Bronchial epithelial cell (primary cell): ENCODE measurements at regions not wholly inside any gene's neighbourhood (a gene's known extent, or its start where the extent isn't known, plus 50 kb on each side); places are given as distances from the start of the nearest gene placed in this dataset.
"Not testable (repeated sequence)": the region's sequence is repeated elsewhere in the genome, so short reads cannot be mapped to it uniquely, and the experiment has no call there.

Experiments
- DNase-seq: peaks from one replicate; pipeline ENCODE4 v3.0.0-alpha.2; 2010; ENCODE audit warnings: low read depth
- FAIRE-seq: peaks from 2 replicates; lab custom pipeline; 2011; peaks lifted over from hg19 to GRCh38; lab: Jason Lieb, UNC
- H3K27me3 ChIP-seq: 2 replicates; pipeline ENCODE4 v1.5.1; 2011; ENCODE audit warnings: low read length; ENCODE audit not compliant: control insufficient read depth, insufficient read depth
- H3K36me3 ChIP-seq: 2 replicates; pipeline ENCODE4 v1.5.1; 2011; ENCODE audit warnings: low read length; ENCODE audit not compliant: control insufficient read depth, insufficient read depth
- H3K4me3 ChIP-seq: 2 replicates; pipeline ENCODE4 v1.5.1; 2011; ENCODE audit warnings: mild to moderate bottlenecking, low read depth, low read length, control low read depth
- TF ChIP-seq, protein P1 (sequence below): IDR thresholded peaks from 2 replicates; pipeline ENCODE4 v1.5.1; 2011; ENCODE audit warnings: mild to moderate bottlenecking, moderate library complexity, low read length, control low read depth, inconsistent platforms; ENCODE audit not compliant: insufficient read depth, severe bottlenecking

DNA sequence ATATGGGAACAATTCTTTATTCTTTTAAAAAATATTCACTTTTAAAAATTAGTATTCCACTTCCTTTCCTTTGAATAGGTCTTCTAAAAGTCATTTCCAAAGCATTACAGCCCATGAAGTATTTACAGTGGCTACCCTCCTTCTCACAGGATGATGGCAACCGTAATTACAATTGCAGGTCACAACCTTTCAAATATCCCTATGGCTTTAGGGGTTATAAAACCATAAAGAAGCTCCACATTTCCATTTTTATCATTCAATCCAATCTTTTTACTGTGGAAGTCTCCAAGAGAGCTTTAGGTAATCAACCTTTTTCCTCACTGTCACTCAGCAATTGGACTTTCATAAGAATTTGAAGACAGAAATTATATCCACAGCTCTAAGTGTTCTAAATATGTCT lies 488.9 kb upstream of the CA10 start:
- no peaks in the 10 kb centered on the region for H3K36me3 ChIP-seq
- FAIRE-seq: no peak
- TF ChIP-seq, protein P1, sequence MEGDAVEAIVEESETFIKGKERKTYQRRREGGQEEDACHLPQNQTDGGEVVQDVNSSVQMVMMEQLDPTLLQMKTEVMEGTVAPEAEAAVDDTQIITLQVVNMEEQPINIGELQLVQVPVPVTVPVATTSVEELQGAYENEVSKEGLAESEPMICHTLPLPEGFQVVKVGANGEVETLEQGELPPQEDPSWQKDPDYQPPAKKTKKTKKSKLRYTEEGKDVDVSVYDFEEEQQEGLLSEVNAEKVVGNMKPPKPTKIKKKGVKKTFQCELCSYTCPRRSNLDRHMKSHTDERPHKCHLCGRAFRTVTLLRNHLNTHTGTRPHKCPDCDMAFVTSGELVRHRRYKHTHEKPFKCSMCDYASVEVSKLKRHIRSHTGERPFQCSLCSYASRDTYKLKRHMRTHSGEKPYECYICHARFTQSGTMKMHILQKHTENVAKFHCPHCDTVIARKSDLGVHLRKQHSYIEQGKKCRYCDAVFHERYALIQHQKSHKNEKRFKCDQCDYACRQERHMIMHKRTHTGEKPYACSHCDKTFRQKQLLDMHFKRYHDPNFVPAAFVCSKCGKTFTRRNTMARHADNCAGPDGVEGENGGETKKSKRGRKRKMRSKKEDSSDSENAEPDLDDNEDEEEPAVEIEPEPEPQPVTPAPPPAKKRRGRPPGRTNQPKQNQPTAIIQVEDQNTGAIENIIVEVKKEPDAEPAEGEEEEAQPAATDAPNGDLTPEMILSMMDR: no peak

DNA sequence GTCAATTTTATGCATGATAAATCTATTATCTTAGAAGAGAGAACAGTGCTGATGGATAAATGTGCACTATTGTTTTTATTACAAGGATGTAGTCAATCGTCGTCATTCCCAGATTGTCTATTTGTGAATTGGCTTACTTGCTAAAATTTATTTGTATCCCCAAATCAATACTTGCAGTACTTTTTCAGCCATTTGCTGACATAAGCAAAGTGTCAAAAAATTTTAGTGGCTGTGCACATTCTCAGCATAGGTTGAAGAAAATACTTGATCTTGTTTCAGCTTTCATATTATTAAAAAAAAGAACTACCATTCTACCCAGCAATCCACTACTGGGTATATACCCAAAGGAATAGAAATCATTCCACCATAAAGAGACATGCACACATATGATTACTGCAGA lies 477.9 kb upstream of the CA10 start:
- H3K36me3 ChIP-seq: no peaks in the 10 kb centered on the region
- TF ChIP-seq, protein P1: no peak
- H3K27me3 ChIP-seq: no peaks in the 10 kb centered on the region
- FAIRE-seq (no peak), DNase-seq (no peak)
- no peak overlapping the region for H3K4me3 ChIP-seq

More for the DNA sequence above, 488.9 kb upstream of the CA10 start:
- DNase-seq: no peak
- no peaks in the 10 kb centered on the region for H3K27me3 ChIP-seq
- no peak overlapping the region for H3K4me3 ChIP-seq

DNA sequence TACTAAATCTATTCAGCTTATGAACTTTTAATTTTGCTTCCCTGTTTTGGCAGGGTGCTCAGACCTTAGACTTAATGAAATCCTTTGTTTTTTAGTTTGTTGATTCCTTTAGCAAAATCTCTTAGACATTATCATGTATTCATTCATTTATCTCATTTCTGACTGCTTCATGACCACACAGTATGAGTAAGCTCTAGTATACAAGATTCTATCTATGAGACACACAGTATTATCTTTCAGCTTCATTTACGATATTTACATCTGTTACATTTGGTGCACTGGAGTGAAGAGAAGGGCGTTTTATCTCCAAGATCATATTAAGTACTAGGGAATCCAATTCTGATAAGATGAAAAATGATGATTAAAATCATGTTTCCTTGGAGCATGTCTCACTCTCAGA lies 448.1 kb upstream of the CA10 start:
- DNase-seq: no peak
- TF ChIP-seq, protein P1: no peak
- no peaks in the 10 kb centered on the region for H3K36me3 ChIP-seq
- no peaks in the 10 kb centered on the region for H3K27me3 ChIP-seq
- FAIRE-seq: no peak
- no peak overlapping the region for H3K4me3 ChIP-seq

DNA sequence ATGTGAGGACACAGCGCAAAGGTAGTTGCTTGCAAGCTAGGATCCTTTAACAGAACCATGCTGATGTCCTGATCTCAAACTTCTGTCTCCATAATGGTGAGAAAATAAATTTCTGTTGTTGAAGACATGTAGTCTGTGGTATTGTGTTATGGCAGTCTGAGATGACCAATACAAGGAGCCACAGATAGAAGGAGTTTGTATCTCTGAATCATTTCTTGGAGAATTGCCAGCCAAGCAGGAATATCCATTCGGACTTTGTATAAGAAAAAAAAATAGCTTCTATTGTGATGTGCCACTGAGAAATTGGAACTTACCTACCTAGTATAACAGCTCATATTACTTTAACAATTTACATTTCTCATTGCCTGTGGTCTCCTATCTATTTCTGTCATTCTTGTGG lies 447.6 kb upstream of the CA10 start:
- no peak for FAIRE-seq
- H3K4me3 ChIP-seq: no peak overlapping the region
- peak; percentile 33 for DNase-seq
- no peaks in the 10 kb centered on the region for H3K27me3 ChIP-seq
- TF ChIP-seq, protein P1: no peak
- H3K36me3 ChIP-seq: no peaks in the 10 kb centered on the region

DNA sequence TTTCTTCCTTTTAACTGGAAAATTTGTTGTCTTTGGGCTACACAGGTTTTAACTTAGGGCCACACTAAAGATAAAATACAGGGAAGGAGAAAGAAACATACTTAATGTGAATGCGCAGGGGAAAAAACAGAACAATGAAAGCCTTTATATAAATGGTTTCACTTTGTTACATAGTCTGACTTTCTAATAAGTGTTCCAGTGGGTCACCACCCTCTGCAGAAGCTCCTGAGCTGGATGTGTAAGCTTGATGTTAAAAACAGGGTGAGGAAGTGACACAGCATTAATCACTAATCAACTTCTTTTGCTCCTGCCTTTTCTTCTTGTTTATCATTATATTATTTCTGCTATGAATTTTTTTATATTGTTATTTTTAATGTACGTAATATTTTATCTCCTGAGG lies 445.6 kb upstream of the CA10 start:
- TF ChIP-seq, protein P1: no peak
- no peak overlapping the region for H3K4me3 ChIP-seq
- no peaks in the 10 kb centered on the region for H3K36me3 ChIP-seq
- DNase-seq: peak; percentile 12
- no peak for FAIRE-seq
- H3K27me3 ChIP-seq: no peaks in the 10 kb centered on the region

DNA sequence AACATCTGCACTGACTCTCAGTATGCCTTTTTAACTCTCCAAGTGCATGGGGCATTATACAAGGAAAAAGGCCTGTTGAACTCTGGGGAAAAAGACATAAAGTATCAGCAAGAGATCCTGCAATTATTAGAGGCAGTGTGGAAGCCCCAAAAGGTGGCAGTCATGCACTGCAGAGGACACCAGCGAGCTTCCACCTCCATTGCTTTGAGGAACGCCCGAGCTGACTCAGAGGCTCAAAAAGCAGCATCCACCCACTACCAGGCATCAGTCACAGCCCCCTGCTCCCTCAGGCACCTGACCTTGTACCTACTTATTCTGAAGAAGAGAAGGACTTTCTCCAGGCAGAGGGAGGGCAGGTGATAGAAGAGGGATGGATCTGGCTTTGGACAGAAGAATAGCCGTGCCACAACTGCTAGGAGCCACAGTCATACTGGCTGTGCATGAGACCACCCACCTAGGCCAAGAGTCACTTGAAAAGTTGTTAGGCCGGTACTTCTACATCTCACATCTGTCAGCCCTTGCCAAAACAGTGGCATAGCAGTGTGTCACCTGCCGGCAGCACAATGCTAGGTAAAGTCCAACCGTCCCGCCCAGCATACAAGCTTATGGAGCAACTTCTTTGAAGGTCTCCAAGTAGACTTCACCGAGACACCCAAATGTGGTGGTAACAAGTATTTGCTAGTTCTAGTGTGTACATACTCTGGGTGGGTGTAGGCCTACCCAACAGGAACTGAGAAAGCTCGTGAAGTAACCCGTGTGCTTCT lies 439.1 kb upstream of the CA10 start:
- not testable (repeated sequence) for FAIRE-seq, H3K36me3 ChIP-seq, H3K27me3 ChIP-seq, H3K4me3 ChIP-seq
- peak; percentile 16 for DNase-seq
